SW 1271 (cell line): ENCODE measurements at regions not wholly inside any gene's neighbourhood (a gene's known extent, or its start where the extent isn't known, plus 50 kb on each side); places are given as distances from the start of the nearest gene placed in this dataset.
"Not testable (repeated sequence)": the region's sequence is repeated elsewhere in the genome, so short reads cannot be mapped to it uniquely, and the experiment has no call there.

Experiments
- DNase-seq, 2 experiments: peaks; one replicate each; lab custom pipeline; 2025; lab: John Stamatoyannopoulos, UW

DNA sequence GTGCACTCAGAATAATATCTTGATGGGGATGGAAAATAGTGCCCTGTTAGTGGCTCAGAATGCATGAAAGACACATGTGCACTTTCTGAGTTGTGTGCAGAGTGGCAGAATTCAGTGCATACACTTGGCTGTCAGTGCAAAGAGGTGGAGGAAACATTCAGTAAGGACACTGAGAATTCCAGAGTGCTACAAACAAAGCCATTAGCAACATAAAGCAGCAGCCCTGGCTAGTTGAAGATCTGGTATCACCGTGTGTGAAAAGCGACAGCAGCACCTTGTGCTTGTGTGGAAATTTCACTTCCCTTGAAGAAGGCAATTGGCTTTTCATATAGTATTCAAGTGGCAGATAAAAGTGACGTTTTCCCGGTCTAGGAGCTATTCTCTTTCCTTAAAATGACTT lies 810.4 kb downstream of the TRIML1 start:
- no peak for DNase-seq

DNA sequence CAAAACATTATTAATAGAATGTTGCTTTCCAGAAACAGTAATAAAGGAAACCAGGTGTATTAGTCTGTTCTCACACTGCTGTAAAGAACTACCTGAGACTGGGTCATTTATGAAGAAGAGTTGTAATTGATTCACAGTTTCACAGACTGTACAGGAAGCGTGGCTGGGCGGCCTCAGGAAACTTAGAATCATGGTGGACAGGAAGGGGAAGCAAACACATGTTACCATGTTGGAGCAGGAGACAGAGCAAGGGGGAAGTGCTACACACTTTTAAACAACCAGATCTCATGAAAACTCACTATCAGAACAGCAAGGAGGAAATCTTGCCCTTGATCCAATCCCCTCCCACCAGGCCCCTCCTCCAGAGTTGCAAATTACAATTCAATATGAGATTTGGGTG lies 815.8 kb downstream of the TRIML1 start:
- DNase-seq: no peak

DNA sequence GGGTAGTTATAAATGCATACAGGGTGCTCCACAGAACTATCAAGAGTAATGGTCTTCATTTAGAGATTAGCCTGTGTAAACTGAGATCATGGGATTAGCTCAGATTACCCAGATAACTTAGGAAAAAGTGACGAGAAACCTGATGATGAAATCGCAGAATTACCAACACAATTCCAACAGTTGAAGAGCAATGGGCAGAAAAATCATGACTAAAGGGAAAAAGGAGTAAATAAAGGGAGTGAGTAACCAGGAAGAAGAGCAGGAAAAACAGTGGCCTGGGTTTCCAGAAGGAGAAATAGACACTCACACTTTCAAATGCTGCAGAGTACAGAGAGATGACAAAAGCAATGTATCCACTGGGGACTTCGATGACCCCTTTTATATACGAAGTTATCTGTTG lies 817.3 kb downstream of the TRIML1 start:
- DNase-seq: no peak

DNA sequence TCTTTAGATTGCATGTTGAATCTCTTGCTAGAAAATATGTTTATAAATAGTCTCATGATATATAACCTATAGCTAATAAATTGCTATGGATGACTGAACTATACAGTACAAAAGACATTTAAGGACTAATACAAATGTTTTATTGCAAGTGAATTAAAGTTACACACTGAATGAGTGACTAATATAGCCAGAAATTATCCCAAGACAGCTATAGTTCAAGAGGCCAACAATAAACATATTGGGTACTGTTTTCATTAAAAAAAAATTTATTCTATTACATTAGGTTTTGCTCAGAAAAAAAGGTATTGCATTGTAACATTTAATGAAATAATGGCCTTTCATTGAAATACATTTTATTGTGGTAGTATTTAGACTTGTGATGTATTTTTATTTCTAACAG lies 819.1 kb downstream of the TRIML1 start:
- DNase-seq: no peak

DNA sequence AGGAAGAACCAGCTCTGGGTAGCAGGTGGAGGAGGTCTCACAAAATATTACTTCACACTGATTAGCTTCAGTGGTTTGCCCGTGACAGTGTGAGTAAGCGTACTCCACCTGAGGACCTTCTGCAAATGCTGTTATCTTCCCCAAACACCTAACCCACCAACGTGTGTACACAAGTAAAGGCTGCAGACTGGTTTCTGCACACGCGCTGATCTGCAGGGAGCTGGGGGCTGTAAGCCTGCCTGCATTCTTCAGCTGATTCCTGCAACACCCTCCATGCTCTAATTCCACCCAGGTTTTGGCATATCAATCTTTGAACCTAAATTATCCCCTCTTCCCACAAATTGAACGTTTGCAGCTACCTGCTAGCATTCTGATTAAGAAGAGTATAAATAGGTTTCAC lies 820.2 kb downstream of the TRIML1 start:
- DNase-seq: no peak

DNA sequence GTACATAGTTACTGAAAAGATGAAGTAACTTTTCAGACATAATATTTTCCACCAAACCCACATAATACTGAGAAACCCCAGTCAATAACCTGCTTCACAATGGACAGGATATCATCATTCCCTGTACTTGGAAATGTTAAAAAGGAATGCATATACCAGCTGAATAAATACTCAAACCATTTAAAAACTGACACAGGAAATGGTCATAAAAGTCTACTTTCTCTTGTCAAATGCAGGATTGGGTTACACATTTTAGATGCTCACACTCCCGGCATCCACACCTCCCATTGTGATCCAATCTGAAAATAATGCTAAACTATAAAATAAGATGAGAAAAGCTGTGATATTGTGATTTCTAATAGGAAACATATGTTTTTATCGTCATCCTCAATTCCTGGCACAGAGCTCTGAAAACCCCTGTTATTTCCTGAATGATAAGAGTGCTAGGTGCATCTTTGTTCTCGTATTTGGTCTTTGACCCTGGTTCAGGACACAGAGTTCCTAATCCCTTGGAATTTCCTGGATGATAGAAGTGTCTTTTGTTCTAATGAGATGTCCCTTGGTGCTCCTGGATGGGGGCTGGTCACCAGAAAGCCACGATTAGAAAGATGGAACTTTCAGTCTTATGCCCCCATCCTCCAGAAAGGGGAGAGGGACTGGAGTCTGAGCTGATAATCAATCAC lies 821.3 kb downstream of the TRIML1 start:
- DNase-seq: no peak

DNA sequence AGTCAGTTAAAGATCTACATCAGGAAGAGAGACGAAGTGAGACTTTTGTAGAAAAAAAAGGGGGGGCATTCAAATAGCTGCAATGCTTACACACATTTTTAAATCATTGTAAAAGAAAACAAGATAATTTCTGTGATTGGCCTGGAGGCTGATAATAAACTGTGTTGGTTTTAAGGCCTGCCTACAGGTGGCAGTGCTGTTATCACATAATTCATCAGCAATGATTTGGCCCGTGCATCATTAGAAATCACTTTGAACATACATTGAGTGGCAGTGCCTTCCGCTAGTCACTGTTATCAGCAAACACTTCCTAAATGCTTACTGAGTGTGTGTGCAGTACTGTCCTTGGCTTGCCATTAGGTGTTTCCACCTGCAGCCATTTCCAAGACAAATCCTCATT lies 831.9 kb downstream of the TRIML1 start:
- no peak for DNase-seq

DNA sequence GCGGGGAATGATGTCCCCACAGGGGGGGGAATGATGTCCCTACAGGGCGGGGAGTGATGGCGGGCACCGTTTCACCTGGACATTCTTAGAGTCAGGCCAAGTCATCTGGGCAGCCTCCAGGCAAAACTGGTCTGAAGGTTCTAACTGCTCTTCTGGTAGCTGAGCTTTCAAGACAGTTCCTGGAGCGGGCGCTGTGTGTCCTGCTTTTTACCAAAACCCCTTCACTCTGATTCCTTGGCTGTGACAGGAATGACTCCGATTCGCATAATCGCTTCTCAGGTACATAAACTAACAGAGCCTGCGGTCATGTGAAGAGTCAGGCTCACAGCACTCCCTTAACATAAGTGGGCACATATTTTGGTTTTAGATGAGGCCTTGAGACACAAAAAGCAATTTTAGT lies 836.0 kb downstream of the TRIML1 start:
- DNase-seq: no peak

DNA sequence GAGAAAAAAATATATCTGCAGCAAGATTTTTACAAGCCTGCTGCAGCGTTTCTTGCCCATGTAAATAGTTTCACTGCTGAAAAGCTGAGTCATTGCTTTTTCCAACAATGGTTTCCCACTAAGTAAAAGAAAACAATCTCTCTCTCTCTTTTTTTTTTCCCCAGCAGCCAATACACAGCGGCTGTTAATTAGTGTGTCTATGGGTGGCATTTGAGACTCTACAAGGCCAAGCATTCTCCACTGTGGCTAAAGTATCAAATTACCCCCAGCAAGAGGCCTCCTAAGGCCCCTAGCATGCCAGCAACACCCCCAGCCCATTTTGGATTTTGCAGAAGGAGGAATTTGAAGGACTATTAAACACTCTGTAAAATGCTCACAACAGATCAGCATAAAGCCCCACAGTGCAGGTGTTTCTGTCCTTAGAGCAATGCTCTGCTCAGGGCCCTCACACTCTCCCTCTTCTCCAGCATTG lies 837.4 kb downstream of the TRIML1 start:
- no peak for DNase-seq

DNA sequence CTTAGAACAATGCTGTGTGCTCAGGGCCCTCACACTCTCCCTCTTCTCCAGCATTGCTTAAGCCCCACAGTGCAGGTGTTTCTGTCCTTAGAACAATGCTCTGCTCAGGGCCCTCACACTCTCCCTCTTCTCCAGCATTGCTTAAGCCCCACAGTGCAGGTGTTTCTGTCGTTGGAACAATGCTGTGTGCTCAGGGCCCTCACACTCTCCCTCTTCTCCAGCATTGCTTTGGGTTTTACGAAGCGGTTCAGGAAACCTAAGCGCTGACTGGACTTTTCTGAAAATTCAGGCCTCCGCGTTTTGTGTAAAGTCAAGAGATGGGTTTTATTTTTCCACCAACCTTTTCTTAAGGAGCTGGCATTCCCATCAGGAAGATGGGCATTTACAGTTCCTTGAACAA lies 838.0 kb downstream of the TRIML1 start:
- DNase-seq: not testable (repeated sequence)

DNA sequence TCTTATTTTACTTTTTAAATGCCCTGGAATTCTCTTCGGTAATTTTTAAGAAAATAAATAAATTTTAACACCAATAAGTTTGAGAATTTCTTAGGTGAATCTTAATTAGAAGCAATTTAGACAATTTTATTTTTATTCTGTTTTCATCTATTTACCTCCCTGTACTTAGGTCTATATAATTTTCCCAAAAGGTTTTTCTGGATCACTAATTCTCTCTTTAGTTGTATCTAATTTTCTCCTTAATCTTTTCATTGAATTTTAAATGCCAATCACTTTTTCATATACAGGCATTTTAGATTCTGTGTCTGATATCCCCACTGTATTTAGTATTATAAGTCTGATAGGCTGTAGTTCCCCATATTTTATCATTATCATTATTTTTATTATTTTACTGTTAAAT lies 845.3 kb downstream of the TRIML1 start:
- DNase-seq: no peak

DNA sequence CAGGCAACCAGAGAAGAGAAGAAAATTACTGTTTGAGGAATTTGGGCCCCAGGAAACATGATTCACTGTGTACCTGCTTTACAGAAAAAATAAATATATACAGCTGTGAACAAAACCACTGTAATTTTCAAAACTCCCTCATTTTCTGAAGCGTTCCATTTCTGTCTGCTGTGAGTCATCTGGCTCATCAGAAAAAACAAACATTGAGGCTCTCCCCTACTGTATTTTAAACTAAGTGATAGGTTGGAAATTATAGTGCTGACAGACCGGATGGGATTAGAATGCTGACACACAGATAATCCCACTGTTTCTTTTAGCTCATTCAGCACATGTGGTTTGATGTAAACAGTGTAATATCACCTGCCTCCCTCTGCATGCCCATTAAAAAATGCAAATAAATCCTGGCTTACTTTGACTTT lies 847.0 kb downstream of the TRIML1 start:
- DNase-seq: no peak

DNA sequence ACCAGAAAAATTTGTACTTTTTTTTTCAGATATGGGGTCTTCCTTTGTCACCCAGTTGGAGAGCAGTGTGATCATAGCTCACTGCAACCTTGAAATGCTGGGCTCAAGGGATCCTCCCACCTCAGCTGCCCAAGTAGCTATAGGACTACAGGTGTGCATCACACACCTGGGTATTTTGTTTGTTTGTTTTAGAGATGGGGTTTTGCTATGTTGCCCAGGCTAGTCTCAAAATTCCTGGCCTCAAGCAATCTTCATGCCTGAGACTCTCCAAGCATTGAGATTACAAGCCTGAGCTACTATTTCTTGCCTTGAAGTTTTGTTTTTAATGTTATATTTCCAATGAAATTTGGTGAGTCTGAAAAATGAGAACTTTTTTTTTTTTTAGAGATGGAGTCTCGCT lies 847.8 kb downstream of the TRIML1 start:
- DNase-seq: no peak

DNA sequence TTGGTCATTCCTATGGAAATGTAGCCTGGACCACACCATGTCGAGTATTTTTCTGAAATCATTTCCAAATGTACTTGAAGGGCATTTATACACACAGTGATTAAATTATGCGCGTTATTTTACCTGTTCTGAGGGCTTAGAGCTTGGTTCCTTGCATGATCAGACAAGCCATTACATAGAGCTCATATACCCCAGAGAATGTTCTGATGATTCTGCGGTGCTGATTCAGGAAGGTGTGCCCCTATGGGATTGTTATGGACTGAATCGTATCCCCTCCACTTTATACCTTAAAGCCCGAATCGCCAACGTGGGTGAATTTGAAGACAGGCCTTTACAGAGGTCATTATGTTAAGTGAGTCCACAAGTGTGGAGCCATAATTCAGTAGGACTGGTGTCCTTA lies 848.9 kb downstream of the TRIML1 start:
- no peak for DNase-seq

DNA sequence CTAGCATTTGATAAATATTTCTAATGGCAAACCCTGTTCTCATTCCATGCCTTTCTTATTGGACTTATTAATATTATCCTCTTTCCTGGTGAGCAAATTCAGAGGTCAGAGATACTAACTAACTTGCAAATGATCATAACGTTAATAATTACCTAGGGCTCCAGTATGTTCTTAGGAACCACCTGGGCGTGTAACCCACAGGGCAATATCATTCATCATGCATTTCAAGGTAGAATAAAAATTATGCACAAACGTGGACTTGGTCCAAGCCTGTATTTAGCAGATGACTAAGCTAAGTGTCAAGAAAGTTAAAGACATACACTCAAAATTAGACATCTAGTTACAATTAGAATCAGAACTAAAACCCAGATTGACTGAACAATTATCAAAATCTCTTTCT lies 850.1 kb downstream of the TRIML1 start:
- DNase-seq: no peak

DNA sequence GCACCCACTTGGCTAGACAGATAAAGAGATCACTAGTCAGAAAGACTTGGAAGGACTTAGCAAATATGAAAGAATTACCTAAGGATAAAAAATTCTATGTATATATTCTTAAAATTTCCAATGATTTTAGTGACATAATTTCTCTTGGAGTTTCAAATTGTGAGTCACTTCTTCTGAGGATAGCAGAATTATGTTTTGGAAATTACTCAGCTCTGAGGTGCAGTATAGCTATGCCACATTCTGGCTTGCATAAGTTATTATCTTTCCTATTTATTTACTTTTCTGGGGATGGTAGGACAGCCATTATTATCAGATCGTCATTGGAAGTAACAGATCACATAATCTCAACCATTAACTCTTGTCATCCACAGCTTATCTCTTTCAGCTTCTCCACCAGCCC lies 853.5 kb downstream of the TRIML1 start:
- DNase-seq: no peak

DNA sequence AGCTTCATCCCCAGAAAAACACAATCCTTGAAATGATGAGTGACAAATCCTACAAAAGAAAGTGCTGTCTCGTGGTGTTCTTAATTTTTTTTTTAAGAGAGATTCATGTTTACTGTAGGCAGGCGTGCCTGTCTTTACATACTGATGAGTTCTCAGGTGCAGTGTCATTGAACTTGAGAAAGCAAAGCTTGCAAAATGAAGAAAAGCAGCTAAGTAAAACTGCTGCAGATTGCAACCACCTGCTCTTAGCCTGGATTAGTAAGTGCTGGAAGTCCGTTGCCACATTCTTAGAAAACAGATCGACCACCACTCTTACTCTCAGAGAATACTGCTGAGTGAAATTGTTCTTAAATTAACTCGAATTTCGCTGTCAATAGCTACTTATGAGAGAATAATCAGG lies 854.6 kb downstream of the TRIML1 start:
- DNase-seq: no peak

DNA sequence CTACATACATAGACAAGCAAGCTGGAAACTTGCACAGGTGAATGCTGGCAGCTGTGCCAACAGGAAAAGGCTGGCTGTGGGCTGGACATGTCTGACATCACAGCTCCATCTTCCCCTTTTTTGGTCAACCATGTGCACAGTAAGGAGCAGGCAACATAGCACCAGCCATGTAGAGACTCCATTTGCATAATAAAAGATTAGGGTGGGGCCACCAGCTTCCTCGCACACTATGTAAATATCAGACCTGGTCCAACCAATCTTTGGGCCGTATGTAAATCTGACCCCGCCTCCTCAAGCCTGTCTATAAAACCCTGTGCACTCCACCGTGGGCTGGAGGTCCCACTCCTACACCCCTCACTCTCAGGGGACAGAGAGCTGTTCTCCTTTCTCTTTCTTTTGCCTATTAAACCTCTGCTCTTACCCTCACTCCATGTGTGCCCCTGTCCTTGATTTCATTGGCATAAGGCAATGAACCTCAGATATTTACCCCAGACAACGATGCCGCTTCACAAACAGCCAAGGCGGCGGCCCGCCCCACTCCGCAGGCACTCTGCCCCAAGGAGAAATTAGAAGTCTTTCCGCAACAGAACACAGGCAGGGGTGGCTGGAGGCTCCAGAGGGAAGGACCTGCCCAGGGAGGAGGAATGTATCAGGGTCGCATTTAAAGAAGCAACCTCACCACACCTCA lies 862.2 kb downstream of the TRIML1 start:
- no peak for DNase-seq

DNA sequence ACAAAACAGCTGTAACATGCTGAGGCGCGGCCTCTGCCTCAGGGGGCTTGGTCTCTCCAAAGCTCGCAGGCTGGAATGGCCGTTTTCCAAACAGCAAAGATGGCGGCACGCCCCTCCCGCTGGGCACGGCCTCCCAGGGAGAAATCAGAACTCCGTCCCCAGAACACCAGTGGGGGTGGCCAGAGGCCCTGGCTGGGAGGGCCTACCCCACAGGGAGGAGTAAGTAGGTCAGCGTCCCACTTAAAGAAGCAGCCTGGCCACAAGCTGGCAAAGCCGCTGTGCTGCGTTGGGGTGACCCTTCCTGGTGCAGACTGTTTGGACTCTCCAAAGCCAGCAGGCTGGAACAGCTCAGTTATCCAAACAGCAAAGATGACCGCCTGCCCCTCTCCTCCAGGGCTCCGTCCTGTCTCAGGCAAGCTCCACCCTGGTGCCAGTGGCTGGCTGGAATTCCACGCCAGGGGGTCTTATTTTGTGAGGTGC lies 862.8 kb downstream of the TRIML1 start:
- DNase-seq: no peak

DNA sequence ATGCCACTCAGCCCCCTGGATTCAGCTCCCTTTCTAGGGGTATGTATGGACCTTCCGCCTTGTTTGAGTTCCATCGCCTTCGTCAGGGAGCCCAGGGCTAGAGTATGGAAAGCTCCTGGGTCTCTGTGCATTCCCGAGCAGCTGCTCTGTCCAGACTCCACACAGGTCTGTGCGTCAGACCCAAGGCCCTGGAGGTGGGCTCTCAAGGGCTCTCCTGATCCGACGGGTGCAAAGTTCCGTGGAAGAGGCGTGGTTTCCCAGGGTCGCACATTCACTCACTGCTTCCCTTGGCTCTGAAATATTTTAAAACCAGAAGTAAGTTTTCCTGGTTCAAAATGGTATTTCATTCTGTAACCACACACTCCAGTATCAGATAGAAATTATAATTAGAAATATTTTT lies 863.2 kb downstream of the TRIML1 start:
- DNase-seq: no peak

DNA sequence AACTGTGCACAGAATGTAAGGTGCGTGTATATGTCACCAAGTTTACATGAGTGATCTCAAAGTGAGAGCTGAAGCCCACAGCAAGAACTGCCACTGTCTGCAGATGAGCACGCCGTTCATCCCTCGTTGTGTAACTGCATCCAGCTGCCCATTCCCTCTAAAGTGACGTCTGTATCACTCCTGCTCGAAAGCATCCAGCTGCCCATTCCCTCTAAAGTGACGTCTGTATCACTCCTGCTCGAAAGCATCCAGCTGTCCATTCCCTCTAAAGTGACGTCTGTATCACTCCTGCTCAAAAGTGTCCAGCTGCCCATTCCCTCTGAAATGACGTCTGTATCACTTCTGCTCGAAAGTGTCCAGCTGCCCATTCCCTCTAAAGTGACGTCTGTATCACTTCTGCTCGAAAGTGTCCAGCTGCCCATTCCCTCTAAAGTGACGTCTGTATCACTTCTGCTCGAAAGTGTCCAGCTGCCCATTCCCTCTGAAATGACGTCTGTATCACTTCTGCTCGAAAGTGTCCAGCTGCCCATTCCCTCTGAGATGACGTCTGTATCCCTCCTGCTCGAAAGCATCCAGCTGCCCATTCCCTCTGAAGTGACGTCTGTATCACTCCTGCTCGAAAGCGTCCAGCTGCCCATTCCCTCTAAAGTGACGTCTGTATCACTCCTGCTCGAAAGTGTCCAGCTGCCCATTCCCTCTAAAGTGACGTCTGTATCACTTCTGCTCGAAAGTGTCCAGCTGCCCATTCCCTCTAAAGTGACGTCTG lies 871.4 kb downstream of the TRIML1 start:
- DNase-seq: not testable (repeated sequence)

DNA sequence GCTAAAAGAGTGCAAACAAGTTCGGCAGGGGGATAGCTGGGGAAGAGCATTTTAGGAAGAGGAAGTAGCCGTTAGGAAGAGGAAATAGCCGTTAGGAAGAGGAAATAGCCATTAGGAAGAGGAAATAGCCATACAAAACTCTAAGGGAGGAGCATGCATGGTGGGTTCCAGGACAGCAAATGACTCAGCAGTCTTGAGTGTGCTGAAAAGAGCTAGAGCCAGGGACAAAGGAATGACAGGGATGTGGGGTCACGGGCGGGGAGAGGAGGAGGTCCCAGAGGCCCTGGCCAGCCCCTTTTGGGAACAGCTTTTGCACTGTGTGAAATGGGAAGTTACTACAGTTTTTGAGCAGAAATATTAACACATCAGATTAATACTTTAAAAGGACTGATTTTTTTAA lies 882.6 kb downstream of the TRIML1 start:
- DNase-seq: no peak

DNA sequence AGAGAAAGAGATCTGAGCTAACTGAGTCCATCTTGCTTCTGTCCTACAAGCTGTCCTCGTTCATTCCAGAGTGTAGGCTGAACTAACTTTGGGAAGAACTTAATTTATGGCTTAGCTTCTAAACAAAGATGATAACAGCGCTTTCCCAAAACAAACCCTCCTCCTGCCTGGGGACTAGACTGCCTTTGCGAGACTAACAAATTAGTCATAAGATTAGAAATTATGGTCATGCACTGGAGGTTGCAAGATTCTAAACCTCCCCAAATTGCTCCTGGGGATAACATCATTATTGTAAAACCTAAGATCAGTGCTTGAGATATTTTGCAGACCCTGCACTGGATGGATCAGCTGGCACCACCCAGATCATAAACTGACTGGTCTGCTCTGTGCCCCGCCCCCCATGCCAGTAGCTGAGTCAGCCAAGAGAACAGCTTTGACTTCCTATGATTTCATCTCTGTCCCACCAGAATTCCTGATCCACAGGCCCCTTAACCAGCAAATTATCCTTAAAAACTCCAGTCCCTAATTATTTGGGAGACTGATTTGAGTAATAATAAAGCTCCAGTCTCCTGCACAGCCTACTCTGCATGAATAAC lies 883.3 kb downstream of the TRIML1 start:
- no peak for DNase-seq
